PC-9 (cell line): ENCODE measurements at regions not wholly inside any gene's neighbourhood (a gene's known extent, or its start where the extent isn't known, plus 50 kb on each side); places are given as distances from the start of the nearest gene placed in this dataset.
"Not testable (repeated sequence)": the region's sequence is repeated elsewhere in the genome, so short reads cannot be mapped to it uniquely, and the experiment has no call there.

ENCODE experiments used
- BruUV-seq: library from RNA; stranded (reverse); fragments of 400-500 nt; replicated peaks from 2 replicates; lab custom pipeline; 2021; lab: Mats Ljungman, UMichigan
- CTCF ChIA-PET: fragments of 300-600 bp; sonication (Branson Sonifier 250); formaldehyde crosslinking; loops from one replicate; lab custom pipeline; 2022; ENCODE audit warnings: antibody characterized with exemption; lab: Charles Lee
- POLR2A ChIA-PET: fragments of 300-600 bp; sonication (Branson Sonifier 250); formaldehyde crosslinking; loops from one replicate; lab custom pipeline; 2022; ENCODE audit warnings: antibody characterized with exemption; ENCODE audit not compliant: unreplicated experiment; lab: Charles Lee
- DNase-seq, 2 experiments: peaks; one replicate each; pipeline versions ENCODE4 v3.0.0 to v3.0.0-alpha.2; 2015 to 2022; ENCODE audit warnings: mixed read lengths in 1 of 2
- H2AFZ ChIP-seq: fragments of 200-600 bp; sonication (generic); 2 replicates; pipeline ENCODE4 v1.8.1; 2017; ENCODE audit warnings: antibody characterized with exemption
- H3F3A ChIP-seq: fragments of 200-600 bp; sonication (generic); 2 replicates; pipeline ENCODE4 v1.8.1; 2017; ENCODE audit warnings: antibody characterized with exemption, mild to moderate bottlenecking, low read depth; ENCODE audit not compliant: insufficient read depth
- H3K27ac ChIP-seq: fragments of 200-600 bp; sonication (generic); 2 replicates; pipeline ENCODE4 v1.6.1; 2016; ENCODE audit warnings: mixed run types
- H3K27me3 ChIP-seq: fragments of 200-600 bp; sonication (generic); 2 replicates; pipeline ENCODE4 v1.6.1; 2016; ENCODE audit warnings: low read depth, mixed run types; ENCODE audit not compliant: insufficient read depth
- H3K36me3 ChIP-seq: fragments of 200-600 bp; sonication (generic); 2 replicates; pipeline ENCODE4 v1.6.1; 2016; ENCODE audit warnings: low read depth, mixed run types
- H3K4me1 ChIP-seq: fragments of 200-600 bp; sonication (generic); replicated peaks from 2 replicates; pipeline ENCODE4 v1.6.1; 2016; ENCODE audit warnings: mixed run types; ENCODE audit not compliant: insufficient read depth
- H3K4me2 ChIP-seq: fragments of 200-600 bp; sonication (generic); 2 replicates; pipeline ENCODE4 v1.6.1; 2017; ENCODE audit warnings: mixed run types
- H3K4me3 ChIP-seq: fragments of 200-600 bp; sonication (generic); 2 replicates; pipeline ENCODE4 v1.6.1; 2016; ENCODE audit warnings: mixed run types
- H3K79me2 ChIP-seq: fragments of 200-600 bp; sonication (generic); 2 replicates; pipeline ENCODE4 v1.6.1; 2017; ENCODE audit warnings: low read depth, mixed run types
- H3K9me2 ChIP-seq: fragments of 200-600 bp; sonication (generic); 2 replicates; pipeline ENCODE4 v1.8.1; 2017; ENCODE audit warnings: mild to moderate bottlenecking; ENCODE audit not compliant: insufficient read depth
- H3K9me3 ChIP-seq: fragments of 200-600 bp; sonication (generic); 2 replicates; pipeline ENCODE4 v1.8.1; 2016; ENCODE audit warnings: low read depth; ENCODE audit not compliant: insufficient read depth
- H4K20me1 ChIP-seq: fragments of 200-600 bp; sonication (generic); 2 replicates; pipeline ENCODE4 v1.8.1; 2017; ENCODE audit not compliant: insufficient read depth
- CTCF ChIP-seq: fragments of 200-600 bp; sonication (generic); conservative IDR thresholded peaks from 2 replicates; pipeline ENCODE4 v1.6.1; 2017; ENCODE audit warnings: mixed run types, antibody characterized with exemption, mild to moderate bottlenecking, moderate library complexity
- EZH2 ChIP-seq: fragments of 200-600 bp; sonication (generic); IDR thresholded peaks from 2 replicates; pipeline ENCODE4 v1.8.0; 2017; ENCODE audit warnings: antibody characterized with exemption, low read depth
- intact Hi-C: fragments of 100-400 bp; cut with micrococcal nuclease; formaldehyde crosslinking; loops from one replicate; pipeline ENCODE4 v1.10.0; 2022; ENCODE audit not compliant: unreplicated experiment

GRCh38 chr1:143652187-143652586 lies 319.6 kb downstream of the FAM72C start:
- Histone ChIP-seq H3K9me3 (no peaks in the 10 kb centered on the region), H3K4me2 (no peak overlapping the region), H3K9me2 (no peaks in the 10 kb centered on the region), H3K36me3 (no peaks in the 10 kb centered on the region), H3K27me3 (no peaks in the 10 kb centered on the region), H3F3A (no peaks in the 10 kb centered on the region), H3K27ac (no peak overlapping the region), H3K4me3 (no peak overlapping the region), H3K4me1 (no peaks in the 10 kb centered on the region), H3K79me2 (no peaks in the 10 kb centered on the region), H2AFZ (no peak overlapping the region), H4K20me1 (no peaks in the 10 kb centered on the region)
- no peak for DNase-seq
- BruUV-seq = no TSS peak
- ChIA-PET POLR2A (no interaction called here), CTCF (no interaction called here)
- intact Hi-C loops = no loop called here
- TF ChIP-seq CTCF (no peak), EZH2 (no peak)

GRCh38 chr1:143651350-143651992 lies 320.3 kb downstream of the FAM72C start:
- Histone ChIP-seq H3K4me1 (no peaks in the 10 kb centered on the region), H3K9me2 (no peaks in the 10 kb centered on the region), H2AFZ (no peak overlapping the region), H4K20me1 (no peaks in the 10 kb centered on the region), H3K27ac (no peak overlapping the region), H3K36me3 (no peaks in the 10 kb centered on the region), H3K79me2 (no peaks in the 10 kb centered on the region), H3K9me3 (no peaks in the 10 kb centered on the region), H3K4me3 (no peak overlapping the region), H3K4me2 (no peak overlapping the region), H3K27me3 (no peaks in the 10 kb centered on the region), H3F3A (no peaks in the 10 kb centered on the region)
- CTCF ChIA-PET = no interaction called here
- no peak for DNase-seq
- POLR2A ChIA-PET = no interaction called here
- no peak for TF ChIP-seq EZH2
- TF ChIP-seq CTCF = no peak
- intact Hi-C loops = no loop called here
- BruUV-seq = no TSS peak

GRCh38 chr1:143644035-143644434 lies 327.8 kb downstream of the FAM72C start:
- POLR2A ChIA-PET, BruUV-seq, H3F3A ChIP-seq, CTCF ChIA-PET, H4K20me1 ChIP-seq, H3K27ac ChIP-seq, H3K9me3 ChIP-seq, H3K4me1 ChIP-seq, H3K27me3 ChIP-seq, H3K4me2 ChIP-seq, H2AFZ ChIP-seq, intact Hi-C loops, H3K9me2 ChIP-seq, DNase-seq, H3K36me3 ChIP-seq, H3K79me2 ChIP-seq, H3K4me3 ChIP-seq: not testable (repeated sequence)
